Transverse colon (tissue), 4 donors: ENCODE measurements at regions not wholly inside any gene's neighbourhood (a gene's known extent, or its start where the extent isn't known, plus 50 kb on each side); places are given as distances from the start of the nearest gene placed in this dataset.

Experiments
- DNase-seq: peaks from one replicate; pipeline ENCODE4 v3.0.0-alpha.2; 2019
- H3K27ac ChIP-seq, 4 donors: fragments of 200-600 bp; sonication (generic); 2 replicates each; pipeline ENCODE4 v1.5.1; 2016 to 2018; ENCODE audit warnings: inconsistent platforms in 4 of 4
- H3K27me3 ChIP-seq: fragments of 200-600 bp; sonication (generic); 2 replicates; pipeline ENCODE4 v1.5.1; 2017; ENCODE audit warnings: inconsistent platforms
- H3K36me3 ChIP-seq, 4 donors: fragments of 200-600 bp; sonication (generic); 2 replicates each; pipeline ENCODE4 v1.5.1; 2017 to 2019; ENCODE audit warnings: inconsistent platforms in 4 of 4
- H3K4me1 ChIP-seq, 4 donors: fragments of 200-600 bp; sonication (generic); 2 replicates each; pipeline ENCODE4 v1.5.1; 2017 to 2020; ENCODE audit warnings: inconsistent platforms in 4 of 4
- H3K4me3 ChIP-seq, 4 donors: fragments of 200-600 bp; sonication (generic); 1 replicate in 1 of 4; 2 replicates in 3 of 4; pipeline versions ENCODE4 v1.5.1 to v1.6.1; 2017 to 2019; ENCODE audit warnings: inconsistent platforms in 4 of 4
- H3K9me3 ChIP-seq, 2 donors: fragments of 200-600 bp; sonication (generic); 2 replicates each; pipeline ENCODE4 v1.5.1; 2017 to 2019; ENCODE audit warnings: inconsistent platforms in 2 of 2
- CTCF ChIP-seq, 5 experiments: fragments of 200-600 bp in 3 of 5; fragments of 450-650 bp in 2 of 5; sonication (generic) in 3 of 5; IDR thresholded peaks; 1 replicate in 2 of 5; 2 replicates in 3 of 5; pipeline ENCODE4 v1.5.1; 2016 to 2017; ENCODE audit warnings: antibody characterized with exemption in 5 of 5, inconsistent platforms in 3 of 5, mild to moderate bottlenecking in 2 of 5, moderate library complexity in 1 of 5
- EP300 ChIP-seq: sonication (generic); formaldehyde crosslinking; IDR thresholded peaks from one replicate; pipeline ENCODE4 v1.6.1; 2017; ENCODE audit warnings: antibody characterized with exemption, low read depth
- POLR2A ChIP-seq: fragments of 450-650 bp; IDR thresholded peaks from one replicate; pipeline ENCODE4 v1.6.1; 2016; ENCODE audit warnings: antibody characterized with exemption, mild to moderate bottlenecking, moderate library complexity
- POLR2AphosphoS5 ChIP-seq, 3 donors: sonication (generic); formaldehyde crosslinking; IDR thresholded peaks; one replicate each; pipeline ENCODE4 v1.6.1; 2016; ENCODE audit warnings: antibody characterized with exemption in 3 of 3
- WGBS, 2 donors: methylation state at CpG; one replicate each; pipeline ENCODE4 v1.1.5; 2018; ENCODE audit warnings: low coverage in 1 of 2; 5-methylcytosine and 5-hydroxymethylcytosine counted together
- in situ Hi-C, 4 donors: fragments of 200-750 bp; cut with MboI; loops; one replicate each; pipeline versions ENCODE4 v1.15.0 to v1.15.1; 2017; ENCODE audit warnings: low sequenced_read_pairs in 3 of 4, low pct_ligation_motif_present in 1 of 4, low pct_unique_long_range_greater_than_20kb in 1 of 4
- intact Hi-C: fragments of 100-400 bp; cut with DNase I; formaldehyde crosslinking; loops from one replicate; pipeline ENCODE4 v1.15.1; 2023; ENCODE audit warnings: low total_unique reads

GRCh38 chr20:5677389-5677788, 66.6 kb upstream of the GPCPD1 start:
- Histone ChIP-seq H3K9me3 (no peaks in the 10 kb centered on the region), H3K4me1 (peaks cover 0 to 3% (median 0%) of the 10 kb centered on the region in 4 donors), H3K27ac (no peak overlapping the region), H3K36me3 (no peaks in the 10 kb centered on the region), H3K4me3 (no peak overlapping the region), H3K27me3 (no peaks in the 10 kb centered on the region)
- no peak for DNase-seq
- TF ChIP-seq CTCF (IDR thresholded peaks at IDR 0.05) = no peak
- no peak for TF ChIP-seq EP300
- no peak for TF ChIP-seq POLR2A
- no peak for TF ChIP-seq POLR2AphosphoS5 (IDR thresholded peaks at IDR 0.05)
- intact Hi-C loops = no loop called here
- in situ Hi-C loops = no loop called here
- WGBS, 2 donors = 46 to 75% methylated on average over 3 to 4 of the region's 4 CpGs

DNA sequence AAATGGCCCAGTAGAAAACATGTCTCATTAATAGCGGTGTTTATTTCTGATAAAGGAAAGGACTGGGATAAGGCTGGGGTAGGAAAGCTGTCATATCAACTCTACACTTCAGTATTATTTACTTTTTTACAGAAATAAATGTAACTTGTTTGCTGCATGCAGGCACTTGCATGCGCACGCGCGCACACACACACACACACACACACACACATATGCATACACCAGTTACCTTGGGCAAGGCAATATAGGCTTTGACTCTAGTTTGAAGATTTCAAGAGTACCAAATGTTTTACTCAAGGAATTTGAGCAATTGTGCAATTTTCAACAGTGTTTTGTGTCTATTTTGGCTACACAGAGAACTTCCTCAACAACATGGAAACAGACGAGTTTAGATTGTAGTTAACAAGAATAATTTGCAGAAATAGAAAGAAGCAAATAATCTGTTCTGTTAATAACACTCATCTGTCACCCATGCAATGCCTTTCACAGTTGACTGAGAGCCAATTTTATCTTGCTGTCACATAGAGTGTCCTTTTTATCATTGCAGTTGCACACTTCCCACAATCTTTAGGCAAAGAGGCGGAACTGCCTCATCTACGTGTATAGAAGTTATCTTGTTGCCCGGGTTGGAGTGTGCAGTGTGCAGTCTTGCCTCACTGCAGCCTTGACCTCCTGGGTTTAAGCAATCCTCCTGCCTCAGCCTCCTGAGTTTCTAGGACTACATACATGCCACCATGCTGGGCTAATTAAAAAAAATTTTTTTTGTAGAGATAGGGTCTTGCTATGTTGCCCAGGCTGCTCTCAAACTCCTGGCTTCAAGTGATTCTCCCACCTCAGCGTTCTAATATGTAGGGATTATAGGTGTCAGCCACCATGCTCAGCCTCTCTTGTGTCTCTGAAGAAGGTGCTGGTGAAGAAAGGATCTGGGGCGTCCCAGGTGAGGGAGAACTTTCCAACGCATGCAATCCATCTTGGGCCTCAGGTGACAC, 64.6 kb upstream of the GPCPD1 start:
- H3K4me1 ChIP-seq = peaks cover 0 to 3% (median 0%) of the 10 kb centered on the region in 4 donors
- no peak overlapping the region for H3K4me3 ChIP-seq
- in situ Hi-C loops = no loop called here
- TF ChIP-seq POLR2AphosphoS5 (IDR thresholded peaks at IDR 0.05) (no peak), POLR2A (no peak), EP300 (no peak), CTCF (IDR thresholded peaks at IDR 0.05) (no peak)
- no peak overlapping the region for H3K27ac ChIP-seq
- no peak for DNase-seq
- intact Hi-C loops = no loop called here
- 75 to 91% methylated on average over 11 to 12 of the region's 12 CpGs for WGBS, 2 donors
- no peaks in the 10 kb centered on the region for H3K27me3 ChIP-seq
- no peaks in the 10 kb centered on the region for H3K9me3 ChIP-seq
- no peaks in the 10 kb centered on the region for H3K36me3 ChIP-seq

DNA sequence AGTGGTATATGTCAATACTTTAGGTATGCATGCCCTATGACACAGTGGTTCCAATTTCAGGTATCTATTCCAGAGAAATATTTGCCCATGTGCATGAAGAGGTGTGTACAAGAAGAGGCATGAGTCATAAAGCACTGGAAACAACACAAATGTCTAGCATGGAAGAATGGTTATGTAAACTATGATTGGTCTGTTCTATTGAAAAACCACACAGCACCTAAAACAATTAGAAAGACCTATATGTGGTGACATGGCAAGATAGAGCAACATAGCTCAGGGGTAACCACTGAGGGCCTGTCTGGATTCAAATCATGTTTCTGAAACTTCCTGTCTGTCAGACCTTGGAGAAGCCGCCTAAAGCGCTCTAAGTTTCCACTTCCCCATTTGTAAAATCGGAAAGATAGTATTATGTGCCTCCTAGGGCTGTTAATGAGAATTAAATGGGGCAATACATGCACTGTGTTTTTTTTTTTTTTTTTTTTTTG, 63.4 kb upstream of the GPCPD1 start:
- no peak for TF ChIP-seq POLR2AphosphoS5 (IDR thresholded peaks at IDR 0.05)
- TF ChIP-seq EP300 = no peak
- no peak for TF ChIP-seq CTCF (IDR thresholded peaks at IDR 0.05)
- no peak for TF ChIP-seq POLR2A
- WGBS, 2 donors = 62 to 66% methylated on average over 3 of the region's 3 CpGs
- no peak overlapping the region for H3K27ac ChIP-seq

DNA sequence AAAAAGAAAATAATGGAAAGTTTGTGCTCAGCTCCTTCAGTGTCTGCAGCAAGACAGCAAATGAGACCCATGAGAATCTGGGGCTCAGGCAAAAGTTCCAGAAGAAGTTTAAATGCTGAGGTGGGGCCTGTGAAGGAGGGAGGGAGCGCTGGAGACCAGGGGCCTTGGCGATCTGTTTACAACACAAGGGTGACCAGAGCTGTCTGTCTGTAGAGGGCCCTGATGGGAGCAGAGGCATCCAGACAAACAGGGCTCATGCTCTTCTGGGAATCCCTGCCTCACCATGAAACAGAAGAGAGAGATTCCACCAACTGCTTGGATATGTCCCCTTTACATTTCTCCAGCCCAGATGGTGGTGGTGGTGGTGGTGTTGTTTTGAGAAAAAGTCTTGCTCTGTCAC, 60.1 kb upstream of the GPCPD1 start:
- peaks cover 0 to 3% (median 0%) of the 10 kb centered on the region in 4 donors for H3K4me1 ChIP-seq
- WGBS, 2 donors = 91 to 92% methylated on average over 2 of the region's 2 CpGs
- intact Hi-C loops = no loop called here
- no peak overlapping the region for H3K27ac ChIP-seq
- no peak overlapping the region for H3K4me3 ChIP-seq
- in situ Hi-C loops = no loop called here
- no peak for TF ChIP-seq POLR2AphosphoS5 (IDR thresholded peaks at IDR 0.05)
- TF ChIP-seq POLR2A = no peak
- no peak for TF ChIP-seq CTCF (IDR thresholded peaks at IDR 0.05)
- no peak for TF ChIP-seq EP300
- no peaks in the 10 kb centered on the region for H3K36me3 ChIP-seq
- H3K9me3 ChIP-seq = no peaks in the 10 kb centered on the region
- no peaks in the 10 kb centered on the region for H3K27me3 ChIP-seq
- DNase-seq = no peak

More for the DNA sequence above, 63.4 kb upstream of the GPCPD1 start:
- intact Hi-C loops (no loop called here), in situ Hi-C loops (no loop called here)
- Histone ChIP-seq H3K4me1 (peaks cover 0 to 3% (median 0%) of the 10 kb centered on the region in 4 donors), H3K27me3 (no peaks in the 10 kb centered on the region), H3K36me3 (no peaks in the 10 kb centered on the region), H3K4me3 (no peak overlapping the region), H3K9me3 (no peaks in the 10 kb centered on the region)
- no peak for DNase-seq
